DMS79 treated with DMSO at 0.1 percent for 48 hours (cell line): ENCODE measurements at regions not wholly inside any gene's neighbourhood (a gene's known extent, or its start where the extent isn't known, plus 50 kb on each side); places are given as distances from the start of the nearest gene placed in this dataset.

Source experiments
- DNase-seq: peaks from one replicate; lab custom pipeline; 2025; lab: John Stamatoyannopoulos, UW

GRCh38 chr6:133693565-133693964, 195.3 kb upstream of the TCF21 start:
- DNase-seq, result no peak

DNA sequence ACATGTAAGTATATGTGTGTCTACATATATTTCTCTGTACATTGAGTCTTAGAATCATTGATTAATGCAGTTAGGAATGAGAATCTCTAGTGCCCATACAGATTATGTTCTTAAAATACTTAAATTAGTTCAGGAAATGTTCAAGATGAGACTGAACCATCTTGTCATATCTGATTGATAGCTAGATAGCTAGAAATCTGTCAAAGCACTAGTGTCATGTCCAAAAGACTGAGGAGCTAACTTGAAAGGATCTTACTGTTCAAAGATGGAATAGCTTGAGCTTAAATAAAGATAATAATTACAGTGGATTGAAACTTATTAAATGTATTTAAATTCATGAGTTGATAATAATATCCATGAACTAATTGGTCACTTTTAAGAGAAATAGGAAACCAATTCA, 191.7 kb upstream of the TCF21 start:
- no peak for DNase-seq

DNA sequence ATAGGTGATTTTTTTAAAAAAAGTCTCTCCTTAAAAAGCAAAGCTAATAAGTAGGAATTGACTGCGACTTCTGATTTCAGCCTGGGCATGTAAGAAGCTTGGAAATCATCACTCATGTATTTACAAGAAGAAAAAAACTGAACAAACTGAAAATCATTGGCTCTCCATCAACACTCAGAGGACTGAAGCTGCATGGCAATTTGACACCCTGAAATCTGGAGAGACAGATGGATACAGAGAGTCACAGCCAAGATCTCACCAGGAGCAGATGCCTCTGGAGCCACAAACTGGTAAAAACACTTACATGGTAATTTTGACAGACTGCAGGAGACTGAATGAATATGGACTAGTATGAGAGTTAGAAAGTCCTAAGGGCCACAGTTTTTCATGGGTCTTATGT, 191.2 kb upstream of the TCF21 start:
- no peak for DNase-seq

GRCh38 chr6:133698272-133698671, 190.6 kb upstream of the TCF21 start:
- DNase-seq, result no peak

DNA sequence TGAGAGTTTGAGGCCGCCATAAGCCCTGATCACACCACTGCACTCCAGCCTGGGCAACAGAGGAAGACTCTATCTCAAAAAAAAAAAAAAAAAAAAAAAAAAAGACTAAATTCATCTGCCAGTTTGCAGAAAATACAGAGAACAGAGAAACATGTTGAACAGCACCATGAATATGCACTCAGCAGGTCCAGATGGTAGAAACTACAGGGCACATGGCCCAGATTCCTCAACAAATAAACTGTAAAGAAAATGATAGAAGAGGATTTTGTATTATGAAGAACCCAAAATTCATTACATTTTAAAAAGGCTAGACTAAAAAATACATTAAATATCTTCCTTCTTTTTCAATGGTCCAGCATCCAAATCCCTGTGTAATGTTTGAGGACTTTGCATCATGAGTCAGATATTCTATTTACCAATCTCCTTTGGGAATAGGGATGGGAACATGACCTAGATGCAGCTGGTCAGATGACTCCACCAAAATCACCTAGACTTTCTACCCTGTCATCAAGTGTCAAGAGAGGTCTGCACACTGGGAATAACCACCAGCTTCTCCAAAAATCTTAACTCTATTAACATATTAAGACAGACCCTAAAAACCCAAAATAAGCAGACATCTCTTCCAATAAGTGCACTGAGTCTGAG, 189.1 kb upstream of the TCF21 start:
- no peak for DNase-seq

DNA sequence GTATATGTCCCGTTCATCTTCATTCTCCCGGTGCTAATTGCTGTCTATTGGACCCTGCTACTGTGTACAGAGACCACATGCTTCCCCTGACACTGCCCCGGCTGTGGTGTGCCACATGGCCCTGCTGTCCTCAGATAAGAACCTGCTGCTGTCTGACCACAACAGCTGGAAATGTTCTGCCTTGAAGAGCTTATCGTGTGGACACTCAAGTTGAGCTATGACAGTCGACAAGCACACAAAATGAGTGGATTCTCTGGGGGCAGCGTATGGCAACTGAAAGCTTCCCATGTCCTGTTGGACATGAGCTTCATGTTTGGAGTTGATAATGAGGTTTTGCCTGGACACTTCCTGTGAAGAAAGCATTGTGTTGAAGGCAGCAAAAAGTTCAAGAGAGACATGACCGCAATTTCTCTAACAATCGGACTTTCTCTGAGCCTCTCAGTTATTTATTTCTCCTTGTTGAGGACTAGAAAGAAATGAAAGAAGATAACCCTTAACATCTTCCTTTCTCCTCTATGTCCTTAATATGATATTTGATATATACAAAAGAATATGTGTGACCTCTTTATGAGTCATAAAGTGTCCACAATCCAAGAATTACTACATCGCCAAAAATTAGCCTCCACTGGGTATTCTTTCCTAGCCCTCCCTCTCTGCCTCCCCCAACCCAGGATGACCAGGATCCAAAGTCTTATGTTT, 187.1 kb upstream of the TCF21 start:
- DNase-seq, result no peak

DNA sequence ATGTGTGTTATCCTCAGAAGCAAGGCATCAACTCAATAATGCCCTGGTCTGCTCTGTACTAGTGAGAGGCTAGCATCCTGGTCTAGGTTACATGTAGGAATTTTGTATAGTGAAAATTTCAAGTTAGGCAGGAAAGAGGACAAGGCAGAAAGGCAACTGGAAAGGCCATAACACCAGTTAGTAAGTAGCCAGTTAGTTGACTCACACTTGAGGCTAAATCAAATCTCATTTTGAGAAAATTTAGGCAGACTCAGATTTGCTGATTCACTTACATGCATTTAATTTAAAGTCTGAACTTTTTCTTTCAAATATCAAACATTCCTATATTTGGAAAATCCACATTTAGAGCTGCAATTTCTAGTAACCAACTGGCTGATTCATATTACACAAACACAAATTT, 184.5 kb upstream of the TCF21 start:
- DNase-seq, result no peak

DNA sequence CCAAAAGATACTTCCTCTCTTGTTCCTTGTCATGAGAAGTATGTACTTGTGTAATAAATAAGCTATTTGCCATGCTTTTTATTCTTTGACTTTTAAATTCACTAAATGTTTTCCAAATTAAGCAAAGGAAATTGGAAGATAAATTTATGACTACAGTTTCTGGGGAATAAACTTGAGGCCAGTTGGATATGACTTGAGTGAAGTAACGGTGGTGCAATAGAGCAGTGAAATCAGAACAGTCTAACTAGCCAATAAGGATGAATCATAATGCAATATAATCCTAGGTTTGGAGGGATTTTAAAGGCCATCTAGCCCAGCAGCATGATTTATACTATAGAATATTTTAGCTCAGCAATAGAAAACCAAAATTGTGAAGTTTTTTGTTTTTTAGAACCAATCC, 183.8 kb upstream of the TCF21 start:
- no peak for DNase-seq

GRCh38 chr6:133705731-133706130, 183.2 kb upstream of the TCF21 start:
- DNase-seq, result no peak

DNA sequence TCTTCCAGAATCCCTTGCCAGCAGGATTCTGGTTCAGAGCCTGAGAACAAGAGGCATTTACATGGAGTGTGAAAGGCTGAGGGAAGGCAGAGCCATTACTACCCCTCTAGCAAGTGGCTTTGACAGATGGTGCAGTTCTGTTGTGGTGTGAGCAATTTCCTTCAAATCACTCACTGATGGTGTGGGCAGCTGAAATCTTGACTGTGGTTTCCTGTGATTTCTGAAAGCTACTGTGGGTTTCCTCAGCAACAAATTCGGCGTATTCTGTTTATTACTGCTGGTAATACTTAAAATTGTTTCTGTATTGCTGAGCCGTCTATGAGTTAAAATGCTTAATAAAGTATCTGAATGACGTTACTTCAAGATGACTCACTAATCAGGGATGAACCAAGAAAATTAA, 181.5 kb upstream of the TCF21 start:
- no peak for DNase-seq

DNA sequence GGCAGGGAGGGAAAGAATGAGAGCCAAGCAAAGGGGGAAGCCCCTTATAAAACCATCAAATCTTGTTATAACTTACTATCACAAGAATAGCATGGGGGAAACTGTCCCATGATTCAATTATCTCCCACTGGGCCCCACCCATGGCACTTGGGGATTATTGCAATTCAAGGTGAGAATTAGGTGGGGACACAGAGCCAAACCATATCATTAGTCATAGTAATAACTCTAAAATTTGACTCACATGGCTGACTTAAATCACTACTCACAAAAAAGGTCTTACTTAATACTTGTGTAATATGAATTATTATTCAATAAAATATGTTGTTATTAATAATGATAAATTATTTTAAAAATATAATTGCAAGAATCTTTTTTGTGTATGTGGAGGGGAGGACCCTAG, 178.1 kb upstream of the TCF21 start:
- DNase-seq, result no peak

- no peak for DNase-seq
Measured at GRCh38 chr6:133715270-133715669, 173.6 kb upstream of the TCF21 start.

- no peak for DNase-seq
Measured at GRCh38 chr6:133724726-133725125, 164.2 kb upstream of the TCF21 start.

- DNase-seq, result no peak
Measured at GRCh38 chr6:133726188-133726587, 162.7 kb upstream of the TCF21 start.

- DNase-seq, result no peak
Measured at GRCh38 chr6:133730881-133731280, 158.0 kb upstream of the TCF21 start.

DNA sequence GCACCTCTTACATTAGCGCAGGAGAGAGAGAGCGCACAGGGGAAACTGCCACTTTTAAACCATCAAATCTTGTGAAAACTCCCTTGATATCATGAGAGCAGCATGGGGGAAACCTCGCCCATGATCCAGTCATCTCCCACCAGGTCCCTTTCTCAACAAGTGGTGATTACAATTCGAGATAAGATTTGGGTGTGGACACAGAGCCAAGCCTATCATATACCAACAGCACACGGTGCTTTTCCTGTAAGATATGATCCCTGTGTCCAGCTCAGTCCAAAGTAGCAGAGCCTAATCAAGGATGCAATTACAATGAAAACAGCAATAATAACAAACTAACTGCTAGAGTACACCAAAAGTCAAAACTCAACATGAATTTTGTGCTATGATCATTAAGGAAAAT, 148.7 kb upstream of the TCF21 start:
- DNase-seq, result no peak

- no peak for DNase-seq
Measured at GRCh38 chr6:133740816-133741215, 148.1 kb upstream of the TCF21 start.

- DNase-seq, result no peak
Measured at GRCh38 chr6:133741375-133741861, 147.5 kb upstream of the TCF21 start.

DNA sequence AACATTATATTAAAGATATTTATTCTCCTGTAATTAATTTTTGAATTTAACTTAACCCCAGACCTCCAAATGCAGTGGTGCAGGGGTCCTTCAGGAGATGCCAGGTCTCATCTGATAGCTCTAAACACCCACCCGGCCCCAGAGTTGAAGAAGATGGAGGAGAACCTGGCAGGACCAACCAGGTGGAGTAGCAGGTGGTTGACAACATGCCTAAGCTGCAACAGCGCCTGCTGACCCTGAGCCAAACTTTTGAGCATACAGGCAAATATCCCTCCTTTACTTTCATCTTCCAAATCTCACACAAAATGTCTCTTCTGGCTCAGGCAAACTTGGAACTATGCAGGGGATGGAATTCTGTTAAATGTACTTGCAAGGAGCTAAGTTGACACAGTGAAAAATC, 145.3 kb upstream of the TCF21 start:
- DNase-seq, result no peak

DNA sequence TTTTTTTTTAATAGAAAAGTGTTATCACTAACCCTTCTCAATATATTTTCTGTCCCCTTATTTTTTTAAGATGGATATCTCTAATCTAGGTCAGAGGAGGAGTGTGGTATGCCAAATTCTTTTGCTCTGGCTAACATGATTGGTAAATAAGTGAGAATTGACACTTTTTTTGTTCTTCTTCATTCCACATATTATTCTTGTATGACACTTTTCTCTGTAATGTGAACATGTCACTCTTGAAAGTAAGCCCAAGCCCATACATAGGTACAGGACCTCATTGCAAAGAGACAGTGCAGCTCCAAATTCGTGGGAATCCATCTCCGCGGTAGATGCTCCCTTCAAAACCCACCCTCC, 142.5 kb upstream of the TCF21 start:
- no peak for DNase-seq

- no peak for DNase-seq
Measured at GRCh38 chr6:133748628-133749027, 140.3 kb upstream of the TCF21 start.

DNA sequence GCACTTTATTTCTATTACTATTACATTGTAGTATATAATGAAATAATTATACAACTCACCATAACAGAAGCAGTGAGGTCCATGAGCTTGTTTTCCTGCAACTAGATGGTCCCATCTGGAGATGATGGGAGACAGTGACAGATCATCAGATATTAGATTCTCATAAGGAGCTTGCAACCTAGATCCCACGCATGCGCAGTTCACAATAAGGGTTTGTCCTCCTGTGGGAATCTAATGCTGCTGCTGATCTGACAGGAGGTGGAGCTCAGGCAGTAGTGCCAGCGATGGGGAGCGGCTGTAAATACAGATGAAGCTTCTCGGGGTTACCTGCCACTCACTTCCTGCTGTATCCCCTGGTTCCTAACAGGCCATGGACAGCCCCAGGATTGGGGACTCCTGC, 139.5 kb upstream of the TCF21 start:
- no peak for DNase-seq

GRCh38 chr6:133752129-133752528, 136.8 kb upstream of the TCF21 start:
- DNase-seq, result no peak

DNA sequence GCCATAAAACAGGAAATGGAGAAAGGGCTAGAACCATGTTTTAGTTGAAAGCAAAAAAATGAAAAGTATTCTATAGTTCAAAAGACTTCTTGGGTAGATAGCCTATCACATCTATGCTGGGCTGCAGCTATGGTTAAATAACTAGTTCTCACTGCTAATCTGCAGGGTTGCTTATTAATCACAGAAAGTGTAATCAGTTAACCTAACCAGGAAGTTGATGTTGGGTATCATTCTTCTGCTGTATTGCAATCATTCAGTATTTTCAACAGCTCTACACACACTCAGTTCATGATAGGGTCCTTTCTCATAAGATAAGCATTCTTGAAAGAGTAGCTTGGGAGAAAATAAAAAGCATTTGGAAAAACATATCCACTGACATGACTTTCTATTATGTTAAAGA, 135.2 kb upstream of the TCF21 start:
- no peak for DNase-seq
